ENCODE measurements at regions not wholly inside any gene's neighbourhood (a gene's known extent, or its start where the extent isn't known, plus 50 kb on each side); places are given as distances from the start of the nearest gene placed in this dataset.
A peak's percentile ranks its signal among the peaks of the same experiment; 100 is the strongest.
"Not testable (repeated sequence)": the region's sequence is repeated elsewhere in the genome, so short reads cannot be mapped to it uniquely, and the experiment has no call there.

DNA sequence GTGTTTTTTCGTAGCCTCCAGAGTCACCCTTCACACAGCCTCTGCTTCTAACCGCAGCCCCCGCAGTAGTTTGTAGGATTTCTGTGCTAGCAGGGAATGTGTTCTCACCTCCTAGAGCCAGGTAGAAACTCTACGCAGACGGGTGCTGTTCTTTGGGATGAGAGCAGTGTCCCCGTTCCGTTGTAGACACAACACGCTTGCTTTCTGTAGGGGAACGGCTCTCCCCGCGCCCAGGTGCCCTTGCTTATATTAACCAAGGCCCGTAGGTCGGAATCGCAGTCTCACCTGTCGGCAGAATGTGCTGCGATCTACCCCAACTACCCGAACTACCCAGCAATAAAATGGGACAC lies 111.8 kb upstream of the NBPF11 start:
- Histone ChIP-seq H3K4me3 (peak overlapping the region; percentile 55 to 69 (median 61)), H3K4me1 (peaks cover 0 to 11% of the 10 kb centered on the region in 2 donors), H3K36me3 (no peaks in the 10 kb centered on the region), H3K27ac (no peak overlapping the region), H3K27me3 (peaks cover 0 to 17% (median 11%) of the 10 kb centered on the region in 3 donors), H3K9me3 (no peaks in the 10 kb centered on the region)
- intact Hi-C loops (cut with DNase I; ENCODE audit: low total_unique reads) = no loop called here
- peak in 1 of 2 donors; percentile 18 for ATAC-seq
- DNase-seq = no peak
- in situ Hi-C loops (cut with MboI; ENCODE audit: low sequenced_read_pairs in 4 of 4) = no loop called here
- TF ChIP-seq POLR2A (IDR thresholded peaks at IDR 0.05) = no peak
- TF ChIP-seq, protein P1, sequence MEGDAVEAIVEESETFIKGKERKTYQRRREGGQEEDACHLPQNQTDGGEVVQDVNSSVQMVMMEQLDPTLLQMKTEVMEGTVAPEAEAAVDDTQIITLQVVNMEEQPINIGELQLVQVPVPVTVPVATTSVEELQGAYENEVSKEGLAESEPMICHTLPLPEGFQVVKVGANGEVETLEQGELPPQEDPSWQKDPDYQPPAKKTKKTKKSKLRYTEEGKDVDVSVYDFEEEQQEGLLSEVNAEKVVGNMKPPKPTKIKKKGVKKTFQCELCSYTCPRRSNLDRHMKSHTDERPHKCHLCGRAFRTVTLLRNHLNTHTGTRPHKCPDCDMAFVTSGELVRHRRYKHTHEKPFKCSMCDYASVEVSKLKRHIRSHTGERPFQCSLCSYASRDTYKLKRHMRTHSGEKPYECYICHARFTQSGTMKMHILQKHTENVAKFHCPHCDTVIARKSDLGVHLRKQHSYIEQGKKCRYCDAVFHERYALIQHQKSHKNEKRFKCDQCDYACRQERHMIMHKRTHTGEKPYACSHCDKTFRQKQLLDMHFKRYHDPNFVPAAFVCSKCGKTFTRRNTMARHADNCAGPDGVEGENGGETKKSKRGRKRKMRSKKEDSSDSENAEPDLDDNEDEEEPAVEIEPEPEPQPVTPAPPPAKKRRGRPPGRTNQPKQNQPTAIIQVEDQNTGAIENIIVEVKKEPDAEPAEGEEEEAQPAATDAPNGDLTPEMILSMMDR (IDR thresholded peaks at IDR 0.05 in 4 of 5, conservative IDR thresholded peaks at IDR 0.05 in 1 of 5) = no peak

DNA sequence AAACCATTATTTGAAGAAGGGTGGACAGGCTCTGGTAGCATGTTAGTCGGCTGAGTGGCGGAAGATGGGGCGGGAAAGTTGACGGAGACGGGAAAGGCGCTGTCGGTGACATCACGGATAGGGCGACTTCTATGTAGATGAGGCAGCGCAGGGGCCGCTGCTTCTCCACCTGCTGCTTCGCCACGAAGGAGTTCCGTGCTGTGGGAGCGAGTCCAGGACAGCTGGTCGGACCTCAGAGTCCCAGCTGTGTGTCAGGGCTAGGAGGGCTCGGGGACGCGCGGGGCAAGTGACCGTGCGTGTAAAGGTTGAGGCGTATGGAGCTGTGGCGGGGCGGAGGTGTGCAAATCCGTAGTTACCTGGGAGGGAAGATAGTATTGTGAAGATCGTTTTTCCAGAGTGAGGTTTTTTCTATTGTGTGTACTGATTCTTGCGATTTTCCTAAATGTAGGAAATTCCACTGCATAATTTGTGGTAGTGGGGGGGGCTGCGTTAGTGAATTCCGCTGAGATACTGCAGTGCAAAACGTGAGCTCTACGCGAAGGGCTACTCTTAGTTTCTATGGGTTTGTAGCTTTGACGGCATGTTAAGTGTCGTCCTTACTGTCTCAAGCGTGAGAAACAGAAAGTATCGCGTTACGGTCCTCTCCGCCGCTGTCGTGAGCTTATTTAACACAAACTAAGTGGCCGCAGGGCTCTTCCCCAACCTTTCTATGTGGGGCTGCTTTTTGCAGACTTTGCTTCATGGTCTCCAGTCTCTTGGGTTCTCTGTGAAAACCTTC lies 111.2 kb upstream of the NBPF11 start:
- peaks cover 0 to 17% (median 11%) of the 10 kb centered on the region in 3 donors for H3K27me3 ChIP-seq
- peak in 1 of 2 donors; percentile 20 for DNase-seq
- TF ChIP-seq POLR2A (IDR thresholded peaks at IDR 0.05) = peak; percentile 3 to 33
- TF ChIP-seq, protein P1 (IDR thresholded peaks at IDR 0.05 in 4 of 5, conservative IDR thresholded peaks at IDR 0.05 in 1 of 5) = no peak
- peak overlapping the region; percentile 55 to 69 (median 61) for H3K4me3 ChIP-seq
- no peaks in the 10 kb centered on the region for H3K36me3 ChIP-seq
- no peaks in the 10 kb centered on the region for H3K9me3 ChIP-seq
- in situ Hi-C loops (cut with MboI; ENCODE audit: low sequenced_read_pairs in 4 of 4) = no loop called here
- ATAC-seq = peak; percentile 45 to 68
- H3K27ac ChIP-seq = no peak overlapping the region
- intact Hi-C loops (cut with DNase I; ENCODE audit: low total_unique reads) = no loop called here
- H3K4me1 ChIP-seq = peaks cover 0 to 11% of the 10 kb centered on the region in 2 donors

DNA sequence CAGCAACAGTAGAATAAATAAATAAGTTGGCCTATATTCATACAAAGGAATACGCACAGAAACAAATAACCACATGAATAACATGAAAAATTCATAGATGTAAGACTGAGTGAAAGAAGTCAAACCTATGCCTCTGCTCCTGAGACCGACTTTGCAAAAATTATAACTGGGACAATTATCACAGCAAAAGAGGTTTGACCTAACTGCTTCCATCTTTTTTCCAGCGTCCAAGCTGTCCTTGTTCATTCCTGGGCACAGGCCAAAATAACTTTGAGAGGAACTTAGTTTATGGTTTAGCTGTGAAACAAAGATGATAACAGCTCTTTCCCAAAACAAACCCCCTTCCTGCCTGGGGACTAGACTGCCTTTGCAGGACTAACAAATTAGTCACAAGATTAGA lies 109.6 kb upstream of the NBPF11 start:
- H3K9me3 ChIP-seq; in situ Hi-C loops (cut with MboI; ENCODE audit: low sequenced_read_pairs in 4 of 4); intact Hi-C loops (cut with DNase I; ENCODE audit: low total_unique reads); ATAC-seq; DNase-seq; H3K36me3 ChIP-seq; H3K27ac ChIP-seq; H3K4me3 ChIP-seq: not testable (repeated sequence)
- peaks cover 0 to 11% of the 10 kb centered on the region in 2 donors for H3K4me1 ChIP-seq
- H3K27me3 ChIP-seq = peaks cover 0 to 17% (median 11%) of the 10 kb centered on the region in 3 donors

DNA sequence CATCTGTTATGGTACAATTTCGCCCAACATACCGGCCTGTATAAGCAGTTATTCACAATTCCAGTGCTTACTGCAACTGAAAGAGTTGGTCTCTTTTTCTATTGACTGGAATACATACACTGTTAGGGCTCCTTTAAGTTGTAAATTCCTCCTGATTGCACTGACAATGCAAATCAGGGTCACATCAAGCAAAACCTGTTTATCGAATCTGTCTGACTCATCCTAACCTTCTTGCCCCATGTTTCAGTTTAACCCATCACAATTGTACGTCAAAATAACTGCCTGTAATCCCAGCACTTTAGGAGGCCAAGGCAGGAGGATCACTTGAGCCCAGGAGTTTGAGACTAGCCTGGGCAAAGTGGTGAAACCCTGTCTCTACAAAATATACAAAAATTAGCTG lies 105.8 kb upstream of the NBPF11 start:
- H3K27ac ChIP-seq; H3K9me3 ChIP-seq; H3K4me1 ChIP-seq; H3K27me3 ChIP-seq; H3K36me3 ChIP-seq; intact Hi-C loops (cut with DNase I; ENCODE audit: low total_unique reads); ATAC-seq; in situ Hi-C loops (cut with MboI; ENCODE audit: low sequenced_read_pairs in 4 of 4); DNase-seq; H3K4me3 ChIP-seq: not testable (repeated sequence)

DNA sequence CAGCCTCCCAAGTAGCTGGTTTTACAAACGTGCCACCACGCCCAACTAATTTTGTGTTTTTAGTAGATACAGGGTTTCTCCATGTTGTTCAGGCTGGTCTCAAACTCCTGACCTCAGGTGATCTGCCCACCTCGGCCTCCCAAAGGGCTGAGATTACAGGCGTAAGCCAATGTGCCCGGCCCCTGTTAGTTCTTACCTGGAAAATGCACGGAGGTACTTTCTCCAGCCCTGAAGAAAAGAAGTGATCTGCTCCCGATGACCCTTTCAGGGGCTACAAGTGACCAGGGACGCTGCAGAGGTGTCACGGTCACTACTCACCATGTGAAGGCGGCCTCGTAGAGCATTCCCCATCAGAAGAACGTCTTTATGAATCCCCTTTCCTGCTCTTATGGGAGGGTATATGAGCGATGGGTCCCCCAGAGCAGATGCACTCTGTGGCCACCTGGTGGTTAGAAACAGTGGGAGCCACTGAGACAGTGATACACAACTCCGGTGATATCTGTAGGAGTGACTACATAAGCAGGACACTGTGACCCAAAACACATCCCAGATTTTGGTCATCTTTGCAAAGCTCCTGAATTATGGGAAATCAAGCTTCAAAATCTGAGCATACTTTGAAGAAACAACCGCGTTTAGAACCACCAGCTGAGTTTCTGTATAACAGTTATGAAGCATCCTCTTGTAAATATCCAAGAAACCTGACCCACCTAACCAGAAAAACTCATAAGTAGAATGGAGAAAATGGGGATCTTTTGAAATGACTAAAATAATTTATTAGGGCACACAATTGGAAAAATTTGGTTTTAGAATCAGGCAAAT lies 102.7 kb upstream of the NBPF11 start:
- H3K36me3 ChIP-seq; ATAC-seq; in situ Hi-C loops (cut with MboI; ENCODE audit: low sequenced_read_pairs in 4 of 4); H3K27ac ChIP-seq; H3K4me1 ChIP-seq; intact Hi-C loops (cut with DNase I; ENCODE audit: low total_unique reads); H3K27me3 ChIP-seq; H3K9me3 ChIP-seq; DNase-seq; H3K4me3 ChIP-seq: not testable (repeated sequence)
- TF ChIP-seq, protein P1 (IDR thresholded peaks at IDR 0.05 in 4 of 5, conservative IDR thresholded peaks at IDR 0.05 in 1 of 5) = peak in 1 of 5 experiments; percentile 44

DNA sequence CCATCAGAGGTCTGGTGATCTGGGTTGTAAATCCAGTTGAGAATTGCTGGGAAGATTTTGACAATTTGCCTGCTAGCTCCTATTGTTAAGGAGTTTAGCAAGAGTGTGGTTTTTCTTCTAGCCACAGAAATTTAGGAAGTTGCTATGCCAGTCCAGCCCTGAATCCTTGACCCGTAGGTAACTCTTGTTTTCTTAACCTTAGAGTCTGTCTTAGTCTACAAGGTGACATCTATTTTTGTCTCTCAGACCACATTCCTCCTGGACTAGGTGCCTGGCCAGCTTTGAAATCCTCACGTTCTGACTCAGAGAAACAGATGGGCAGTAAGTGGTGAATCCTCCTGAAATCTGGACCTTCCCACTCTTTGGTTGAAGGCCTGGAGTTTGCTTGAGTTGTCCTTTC lies 101.7 kb upstream of the NBPF11 start:
- H3K27ac ChIP-seq; intact Hi-C loops (cut with DNase I; ENCODE audit: low total_unique reads); in situ Hi-C loops (cut with MboI; ENCODE audit: low sequenced_read_pairs in 4 of 4); H3K27me3 ChIP-seq; DNase-seq; H3K9me3 ChIP-seq; H3K4me1 ChIP-seq; H3K4me3 ChIP-seq; ATAC-seq; H3K36me3 ChIP-seq: not testable (repeated sequence)

DNA sequence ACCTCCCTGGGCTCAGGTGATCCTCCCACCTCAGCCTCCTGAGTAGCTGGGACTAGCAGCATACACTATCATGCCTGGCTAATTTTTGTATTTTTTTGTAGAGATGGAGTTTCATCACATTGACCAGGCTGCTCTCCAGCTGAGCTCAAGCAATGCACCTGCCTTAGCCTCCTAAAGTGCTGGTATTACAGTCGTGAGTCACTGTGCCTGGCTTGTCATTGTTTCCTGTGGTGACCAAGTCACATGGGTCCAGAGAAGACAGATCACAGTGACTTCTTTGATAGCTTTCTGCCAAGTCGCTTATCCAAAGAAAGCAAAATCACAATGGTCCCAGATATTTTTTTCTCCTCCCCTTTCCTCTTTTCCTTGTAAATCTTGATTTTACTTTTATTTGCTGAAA lies 96.7 kb upstream of the NBPF11 start:
- H3K4me1 ChIP-seq; H3K4me3 ChIP-seq; ATAC-seq; H3K9me3 ChIP-seq; DNase-seq; in situ Hi-C loops (cut with MboI; ENCODE audit: low sequenced_read_pairs in 4 of 4); H3K27me3 ChIP-seq; H3K36me3 ChIP-seq; H3K27ac ChIP-seq; intact Hi-C loops (cut with DNase I; ENCODE audit: low total_unique reads): not testable (repeated sequence)

DNA sequence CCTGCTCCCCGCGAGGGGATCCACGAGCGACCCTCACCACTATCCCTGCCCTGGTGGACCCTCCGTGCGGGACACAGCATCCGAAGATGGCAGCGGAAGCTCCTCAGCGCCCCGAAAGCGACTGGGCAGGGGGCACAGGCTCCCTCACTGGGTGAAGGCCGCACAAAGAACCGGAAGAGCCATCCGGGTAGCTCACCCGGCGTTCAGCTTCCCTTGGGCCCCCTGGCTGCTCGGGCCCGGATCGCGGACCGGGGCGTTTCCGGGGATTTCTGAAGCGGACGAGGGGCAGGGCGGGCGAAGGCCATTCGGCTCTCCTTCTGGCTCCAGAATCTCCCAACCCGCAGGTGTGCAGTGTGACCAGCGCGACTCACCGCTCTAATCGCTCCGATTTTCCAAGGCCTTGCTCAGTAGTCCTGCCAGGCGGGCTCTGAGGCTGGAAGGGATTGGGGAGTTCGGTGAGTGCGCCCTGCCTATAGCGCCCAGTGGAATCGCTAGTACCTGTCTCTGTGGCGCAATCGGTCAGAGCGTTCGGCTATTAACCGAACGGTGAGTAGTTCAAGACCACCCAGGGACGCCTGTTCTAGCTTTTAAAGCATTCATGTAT lies 94.3 kb upstream of the NBPF11 start:
- H3K27me3 ChIP-seq; ATAC-seq; H3K27ac ChIP-seq; in situ Hi-C loops (cut with MboI; ENCODE audit: low sequenced_read_pairs in 4 of 4); intact Hi-C loops (cut with DNase I; ENCODE audit: low total_unique reads); H3K4me3 ChIP-seq; H3K9me3 ChIP-seq; DNase-seq; H3K36me3 ChIP-seq; H3K4me1 ChIP-seq: not testable (repeated sequence)
